ENCODE measurements at regions not wholly inside any gene's neighbourhood (a gene's known extent, or its start where the extent isn't known, plus 50 kb on each side); places are given as distances from the start of the nearest gene placed in this dataset.
"Not testable (repeated sequence)": the region's sequence is repeated elsewhere in the genome, so short reads cannot be mapped to it uniquely, and the experiment has no call there.

- no peaks in the 10 kb centered on the region for H3K27me3 ChIP-seq (ENCODE audit: insufficient read depth, low read length)
- 100% methylated on average over 1 of the region's 1 CpG for WGBS
- H3K27ac ChIP-seq (ENCODE audit: low read depth, low read length), result no peak overlapping the region
- no peaks in the 10 kb centered on the region for H3K36me3 ChIP-seq (ENCODE audit: insufficient read depth, low read length)
- H3K4me3 ChIP-seq (ENCODE audit: low read length), result no peak overlapping the region
- no peaks in the 10 kb centered on the region for H3K9me3 ChIP-seq (ENCODE audit: insufficient read depth, low read depth, low read length)
- H3K4me1 ChIP-seq (ENCODE audit: insufficient read depth, low read length), result no peaks in the 10 kb centered on the region
- no peak overlapping the region for H3K9ac ChIP-seq (ENCODE audit: low read depth, low read length)
Observed at GRCh38 chr3:80331494-80332170, 563.8 kb upstream of the ROBO1 start.

- H3K9ac ChIP-seq (ENCODE audit: low read depth, low read length); H3K9me3 ChIP-seq (ENCODE audit: insufficient read depth, low read depth, low read length); H3K4me3 ChIP-seq (ENCODE audit: low read length); H3K36me3 ChIP-seq (ENCODE audit: insufficient read depth, low read length); H3K4me1 ChIP-seq (ENCODE audit: insufficient read depth, low read length); H3K27ac ChIP-seq (ENCODE audit: low read depth, low read length); H3K27me3 ChIP-seq (ENCODE audit: insufficient read depth, low read length): not testable (repeated sequence)
- WGBS, result 95% methylated on average over 19 of the region's 19 CpGs
Observed at GRCh38 chr3:80314541-80314940, 546.7 kb upstream of the ROBO1 start.

GRCh38 chr3:80308637-80309036, 540.8 kb upstream of the ROBO1 start:
- Histone ChIP-seq H3K4me1 (ENCODE audit: insufficient read depth, low read length) (no peaks in the 10 kb centered on the region), H3K4me3 (ENCODE audit: low read length) (no peak overlapping the region), H3K27me3 (ENCODE audit: insufficient read depth, low read length) (no peaks in the 10 kb centered on the region), H3K36me3 (ENCODE audit: insufficient read depth, low read length) (no peaks in the 10 kb centered on the region), H3K27ac (ENCODE audit: low read depth, low read length) (no peak overlapping the region), H3K9ac (ENCODE audit: low read depth, low read length) (no peak overlapping the region), H3K9me3 (ENCODE audit: insufficient read depth, low read depth, low read length) (no peaks in the 10 kb centered on the region)
- 79% methylated on average over 8 of the region's 8 CpGs for WGBS

- Histone ChIP-seq H3K27me3 (ENCODE audit: insufficient read depth, low read length) (no peaks in the 10 kb centered on the region), H3K27ac (ENCODE audit: low read depth, low read length) (no peak overlapping the region), H3K9ac (ENCODE audit: low read depth, low read length) (no peak overlapping the region), H3K4me1 (ENCODE audit: insufficient read depth, low read length) (no peaks in the 10 kb centered on the region), H3K36me3 (ENCODE audit: insufficient read depth, low read length) (no peaks in the 10 kb centered on the region), H3K4me3 (ENCODE audit: low read length) (no peak overlapping the region), H3K9me3 (ENCODE audit: insufficient read depth, low read depth, low read length) (no peaks in the 10 kb centered on the region)
- WGBS, result 92% methylated on average over 8 of the region's 8 CpGs
Observed at GRCh38 chr3:80307844-80308243, 540.0 kb upstream of the ROBO1 start.

GRCh38 chr3:80297720-80298119, 529.9 kb upstream of the ROBO1 start:
- Histone ChIP-seq H3K36me3 (ENCODE audit: insufficient read depth, low read length) (no peaks in the 10 kb centered on the region), H3K4me3 (ENCODE audit: low read length) (no peak overlapping the region), H3K9me3 (ENCODE audit: insufficient read depth, low read depth, low read length) (no peaks in the 10 kb centered on the region), H3K9ac (ENCODE audit: low read depth, low read length) (no peak overlapping the region), H3K4me1 (ENCODE audit: insufficient read depth, low read length) (no peaks in the 10 kb centered on the region), H3K27me3 (ENCODE audit: insufficient read depth, low read length) (no peaks in the 10 kb centered on the region), H3K27ac (ENCODE audit: low read depth, low read length) (no peak overlapping the region)
- 91% methylated on average over 3 of the region's 3 CpGs for WGBS

GRCh38 chr3:80285388-80285787, 517.6 kb upstream of the ROBO1 start:
- Histone ChIP-seq H3K27me3 (ENCODE audit: insufficient read depth, low read length) (no peaks in the 10 kb centered on the region), H3K36me3 (ENCODE audit: insufficient read depth, low read length) (no peaks in the 10 kb centered on the region), H3K27ac (ENCODE audit: low read depth, low read length) (peak overlapping the region; percentile 47; the same call in 1 of the 2 replicates), H3K4me1 (ENCODE audit: insufficient read depth, low read length) (peaks cover 8% of the 10 kb centered on the region), H3K4me3 (ENCODE audit: low read length) (no peak overlapping the region), H3K9me3 (ENCODE audit: insufficient read depth, low read depth, low read length) (no peaks in the 10 kb centered on the region), H3K9ac (ENCODE audit: low read depth, low read length) (no peak overlapping the region)
- 90% methylated on average over 1 of the region's 1 CpG for WGBS

- WGBS, result no CpG with 5 or more reads among the region's 2 CpGs
- H3K9me3 ChIP-seq (ENCODE audit: insufficient read depth, low read depth, low read length), result no peaks in the 10 kb centered on the region
- no peaks in the 10 kb centered on the region for H3K27me3 ChIP-seq (ENCODE audit: insufficient read depth, low read length)
- peaks cover 8% of the 10 kb centered on the region for H3K4me1 ChIP-seq (ENCODE audit: insufficient read depth, low read length)
- H3K9ac ChIP-seq (ENCODE audit: low read depth, low read length), result no peak overlapping the region
- no peaks in the 10 kb centered on the region for H3K36me3 ChIP-seq (ENCODE audit: insufficient read depth, low read length)
- no peak overlapping the region for H3K4me3 ChIP-seq (ENCODE audit: low read length)
- no peak overlapping the region for H3K27ac ChIP-seq (ENCODE audit: low read depth, low read length)
Observed at GRCh38 chr3:80283783-80284182, 516.0 kb upstream of the ROBO1 start.

- 96% methylated on average over 10 of the region's 11 CpGs for WGBS
Observed at GRCh38 chr3:80278056-80278455, 510.3 kb upstream of the ROBO1 start.

GRCh38 chr3:80275120-80275519, 507.3 kb upstream of the ROBO1 start:
- Histone ChIP-seq H3K9ac (ENCODE audit: low read depth, low read length) (no peak overlapping the region), H3K27me3 (ENCODE audit: insufficient read depth, low read length) (no peaks in the 10 kb centered on the region), H3K9me3 (ENCODE audit: insufficient read depth, low read depth, low read length) (no peaks in the 10 kb centered on the region), H3K27ac (ENCODE audit: low read depth, low read length) (no peak overlapping the region), H3K4me1 (ENCODE audit: insufficient read depth, low read length) (no peaks in the 10 kb centered on the region), H3K4me3 (ENCODE audit: low read length) (no peak overlapping the region), H3K36me3 (ENCODE audit: insufficient read depth, low read length) (no peaks in the 10 kb centered on the region)

More at GRCh38 chr3:80278056-80278455, 510.3 kb upstream of the ROBO1 start:
- Histone ChIP-seq H3K27me3 (ENCODE audit: insufficient read depth, low read length) (no peaks in the 10 kb centered on the region), H3K36me3 (ENCODE audit: insufficient read depth, low read length) (no peaks in the 10 kb centered on the region), H3K4me1 (ENCODE audit: insufficient read depth, low read length) (no peaks in the 10 kb centered on the region), H3K27ac (ENCODE audit: low read depth, low read length) (no peak overlapping the region), H3K9me3 (ENCODE audit: insufficient read depth, low read depth, low read length) (no peaks in the 10 kb centered on the region), H3K9ac (ENCODE audit: low read depth, low read length) (no peak overlapping the region), H3K4me3 (ENCODE audit: low read length) (no peak overlapping the region)

GRCh38 chr3:80263260-80263659, 495.5 kb upstream of the ROBO1 start:
- H3K4me3 ChIP-seq (ENCODE audit: low read length), result no peak overlapping the region
- H3K4me1 ChIP-seq (ENCODE audit: insufficient read depth, low read length), result peaks cover 8% of the 10 kb centered on the region
- no peaks in the 10 kb centered on the region for H3K9me3 ChIP-seq (ENCODE audit: insufficient read depth, low read depth, low read length)
- no peak overlapping the region; the same call in 1 of the 2 replicates for H3K27ac ChIP-seq (ENCODE audit: low read depth, low read length)
- 55% methylated on average over 2 of the region's 3 CpGs for WGBS
- H3K36me3 ChIP-seq (ENCODE audit: insufficient read depth, low read length), result no peaks in the 10 kb centered on the region
- no peak overlapping the region for H3K9ac ChIP-seq (ENCODE audit: low read depth, low read length)
- H3K27me3 ChIP-seq (ENCODE audit: insufficient read depth, low read length), result no peaks in the 10 kb centered on the region

GRCh38 chr3:80261082-80261481, 493.3 kb upstream of the ROBO1 start:
- Histone ChIP-seq H3K36me3 (ENCODE audit: insufficient read depth, low read length) (no peaks in the 10 kb centered on the region), H3K27ac (ENCODE audit: low read depth, low read length) (no peak overlapping the region), H3K4me1 (ENCODE audit: insufficient read depth, low read length) (peaks cover 8% of the 10 kb centered on the region), H3K4me3 (ENCODE audit: low read length) (no peak overlapping the region), H3K27me3 (ENCODE audit: insufficient read depth, low read length) (no peaks in the 10 kb centered on the region), H3K9me3 (ENCODE audit: insufficient read depth, low read depth, low read length) (no peaks in the 10 kb centered on the region), H3K9ac (ENCODE audit: low read depth, low read length) (no peak overlapping the region)

GRCh38 chr3:80259736-80260135, 491.9 kb upstream of the ROBO1 start:
- Histone ChIP-seq H3K27me3 (ENCODE audit: insufficient read depth, low read length) (no peaks in the 10 kb centered on the region), H3K9ac (ENCODE audit: low read depth, low read length) (no peak overlapping the region), H3K4me3 (ENCODE audit: low read length) (no peak overlapping the region), H3K9me3 (ENCODE audit: insufficient read depth, low read depth, low read length) (no peaks in the 10 kb centered on the region), H3K36me3 (ENCODE audit: insufficient read depth, low read length) (no peaks in the 10 kb centered on the region), H3K4me1 (ENCODE audit: insufficient read depth, low read length) (peaks cover 8% of the 10 kb centered on the region), H3K27ac (ENCODE audit: low read depth, low read length) (no peak overlapping the region)
- 94% methylated on average over 4 of the region's 4 CpGs for WGBS

All from HUES64 (cell line).